GM12878 (cell line): ENCODE measurements at regions not wholly inside any gene's neighbourhood (a gene's known extent, or its start where the extent isn't known, plus 50 kb on each side); places are given as distances from the start of the nearest gene placed in this dataset.

Source experiments
- ATAC-seq: fragments of 200-7000 bp; cut with Tn5 transposase; 3 replicates; pipeline ENCODE4 v1.9.1; 2020; ENCODE audit warnings: mild to moderate bottlenecking, moderate library complexity
- BruUV-seq: library from RNA; stranded (reverse); fragments of 400-500 nt; replicated peaks from 2 replicates; lab custom pipeline; 2021; lab: Mats Ljungman, UMichigan
- CTCF ChIA-PET: fragments of 300-600 bp; sonication (Branson Sonifier 250); formaldehyde crosslinking; extraction: SDS; loops from one replicate; lab custom pipeline; 2021; ENCODE audit warnings: inconsistent platforms; lab: Yijun Ruan, JAX
- POLR2A ChIA-PET: fragments of 350-600 bp; formaldehyde crosslinking; extraction: SDS; loops from one replicate; lab custom pipeline; 2021; ENCODE audit warnings: inconsistent platforms; lab: Charles Lee
- RAD21 ChIA-PET: fragments of 300-600 bp; sonication (Branson Sonifier 250); formaldehyde crosslinking; loops from one replicate; lab custom pipeline; 2023; ENCODE audit warnings: antibody characterized with exemption; ENCODE audit not compliant: unreplicated experiment; lab: Charles Lee
- SMC1A ChIA-PET: fragments of 300-600 bp; sonication (Branson Sonifier 250); formaldehyde crosslinking; loops from one replicate; lab custom pipeline; 2023; ENCODE audit not compliant: unreplicated experiment, uncharacterized antibody; lab: Charles Lee
- DNase-seq: peaks from one replicate; pipeline ENCODE4 v3.0.0-alpha.2; 2011; ENCODE audit warnings: low read depth, low spot score
- FAIRE-seq: peaks from 3 replicates; lab custom pipeline; 2011; peaks lifted over from hg19 to GRCh38; lab: Jason Lieb, UNC
- H2AFZ ChIP-seq: 2 replicates; pipeline ENCODE4 v1.6.0; 2011; ENCODE audit warnings: low read depth, low read length, control low read depth; ENCODE audit not compliant: control insufficient read depth
- H3K27ac ChIP-seq: 2 replicates; pipeline ENCODE4 v1.5.1; 2011; ENCODE audit warnings: control low read depth; ENCODE audit not compliant: control insufficient read depth, insufficient read depth
- H3K27me3 ChIP-seq, 2 experiments: replicated peaks in 1 of 2; 2 replicates each; pipeline versions ENCODE4 v1.6.0 to v1.6.1; 2011; ENCODE audit warnings: low read length in 1 of 2; ENCODE audit not compliant: control insufficient read depth in 2 of 2, insufficient read depth in 2 of 2
- H3K36me3 ChIP-seq, 2 experiments: 2 replicates each; pipeline ENCODE4 v1.5.1; 2011; ENCODE audit warnings: low read length in 1 of 2; ENCODE audit not compliant: control insufficient read depth in 2 of 2, insufficient read depth in 2 of 2
- H3K4me1 ChIP-seq: 2 replicates; pipeline ENCODE4 v1.6.1; 2011; ENCODE audit warnings: mild to moderate bottlenecking, low read length, moderate library complexity, mixed read lengths; ENCODE audit not compliant: control insufficient read depth, insufficient read depth
- H3K4me2 ChIP-seq: 2 replicates; pipeline ENCODE4 v1.6.0; 2011; ENCODE audit warnings: control low read depth; ENCODE audit not compliant: control insufficient read depth, insufficient read depth
- H3K4me3 ChIP-seq: fragments of 200-600 bp; sonication (generic); 2 replicates; pipeline ENCODE4 v1.5.1; 2016
- H3K79me2 ChIP-seq: 2 replicates; pipeline ENCODE4 v1.6.0; 2011; ENCODE audit warnings: low read length; ENCODE audit not compliant: control insufficient read depth, insufficient read depth
- H3K9ac ChIP-seq: 2 replicates; pipeline ENCODE4 v1.8.0; 2011; ENCODE audit warnings: low read length, control low read depth, mixed read lengths; ENCODE audit not compliant: control insufficient read depth, insufficient read depth
- H3K9me3 ChIP-seq: replicated peaks from 3 replicates; pipeline ENCODE4 v1.5.1; 2011; ENCODE audit warnings: mild to moderate bottlenecking, low read length; ENCODE audit not compliant: control insufficient read depth, insufficient read depth
- H4K20me1 ChIP-seq: 2 replicates; pipeline ENCODE4 v1.6.0; 2011; ENCODE audit not compliant: control insufficient read depth, insufficient read depth
- RAD51 ChIP-seq: fragments of 450-650 bp; IDR thresholded peaks from 2 replicates; pipeline ENCODE4 v1.6.1; 2016; ENCODE audit warnings: moderate library complexity, mild to moderate bottlenecking, inconsistent platforms
- TCF12 ChIP-seq: IDR thresholded peaks from 2 replicates; pipeline ENCODE4 v1.6.1; 2011; ENCODE audit warnings: low read depth, mild to moderate bottlenecking, low read length
- ZBTB4 ChIP-seq: fragments of 450-650 bp; formaldehyde crosslinking; IDR thresholded peaks from 2 replicates; pipeline ENCODE4 v1.4.0; 2022; ENCODE audit warnings: mild to moderate bottlenecking, moderate library complexity
- WGBS: methylation state at CpG from one replicate; pipeline ENCODE4 v1.1.6; 2016; ENCODE audit warnings: low lambda C conversion rate; ENCODE audit not compliant: insufficient replicate concordance, insufficient coverage; ENCODE audit errors: missing lambda C conversion rate; 5-methylcytosine and 5-hydroxymethylcytosine counted together
- in situ Hi-C: fragments of 300-500 bp; cut with MboI; formaldehyde crosslinking; loops from 9 replicates; pipeline ENCODE4 v1.14.3; 2018; ENCODE audit warnings: mixed read lengths
- intact Hi-C: fragments of 100-400 bp; cut with micrococcal nuclease; formaldehyde crosslinking; loops from one replicate; pipeline ENCODE4 v1.14.2; 2022; ENCODE audit not compliant: unreplicated experiment
- TF ChIP-seq, protein P1 (sequence below): IDR thresholded peaks from 2 replicates; pipeline ENCODE4 v1.6.1; 2012; ENCODE audit warnings: low read depth, low read length, improper control_type of control experiment

DNA sequence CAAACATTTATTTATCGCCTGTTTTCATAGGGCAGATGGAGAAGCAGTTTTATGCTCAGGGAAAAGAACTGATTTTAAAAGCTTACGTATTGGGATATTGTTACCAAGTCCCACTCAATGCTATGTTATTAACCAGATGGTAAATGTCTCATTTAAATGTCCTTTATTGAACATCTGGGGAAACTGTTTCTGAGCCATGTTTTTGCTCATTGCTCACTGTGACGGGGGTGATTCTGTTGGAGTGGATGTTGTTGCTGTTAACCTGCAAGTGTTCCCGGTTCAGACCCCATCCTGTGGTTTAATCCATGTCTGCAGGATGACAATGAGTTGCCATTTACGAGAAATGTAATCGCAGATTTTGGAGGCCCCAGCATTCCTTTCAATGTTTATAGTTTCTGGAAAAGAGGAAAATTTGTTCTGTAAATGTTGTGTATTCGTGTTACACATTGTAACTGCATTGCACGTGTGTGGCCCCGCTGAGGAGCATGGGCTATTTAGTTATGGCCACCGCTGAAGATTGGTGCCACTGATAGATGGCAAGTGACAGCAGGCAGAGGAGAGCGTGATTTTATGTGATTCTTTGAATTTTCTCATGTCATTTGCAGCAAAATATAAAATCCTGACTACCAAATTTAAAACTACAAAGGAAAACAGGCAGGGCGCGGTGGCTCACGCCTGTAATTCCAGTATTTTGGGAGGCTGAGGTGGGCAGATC, 174.8 kb upstream of the COPS8 start:
- H3K27ac ChIP-seq = no peak overlapping the region
- DNase-seq = no peak
- no peaks in the 10 kb centered on the region for H3K4me1 ChIP-seq
- ChIA-PET CTCF (no interaction called here), SMC1A (no interaction called here), POLR2A (no interaction called here), RAD21 (no interaction called here)
- H3K4me2 ChIP-seq = no peak overlapping the region
- in situ Hi-C loops = no loop called here
- no peak overlapping the region for H2AFZ ChIP-seq
- no peak overlapping the region for H3K4me3 ChIP-seq
- no peak for ATAC-seq
- 56% methylated on average over 14 of the region's 14 CpGs for WGBS
- H4K20me1 ChIP-seq = no peaks in the 10 kb centered on the region
- H3K79me2 ChIP-seq = no peaks in the 10 kb centered on the region
- intact Hi-C loops = no loop called here
- peaks cover 0 to 2% of the 10 kb centered on the region in 2 experiments; a peak in 3 of 4 replicates for H3K27me3 ChIP-seq
- no peaks in the 10 kb centered on the region for H3K9me3 ChIP-seq
- no peak for TF ChIP-seq RAD51
- no peak for TF ChIP-seq TCF12
- no peak for TF ChIP-seq ZBTB4 (CRISPR knock-in tag)
- TF ChIP-seq, protein P1, sequence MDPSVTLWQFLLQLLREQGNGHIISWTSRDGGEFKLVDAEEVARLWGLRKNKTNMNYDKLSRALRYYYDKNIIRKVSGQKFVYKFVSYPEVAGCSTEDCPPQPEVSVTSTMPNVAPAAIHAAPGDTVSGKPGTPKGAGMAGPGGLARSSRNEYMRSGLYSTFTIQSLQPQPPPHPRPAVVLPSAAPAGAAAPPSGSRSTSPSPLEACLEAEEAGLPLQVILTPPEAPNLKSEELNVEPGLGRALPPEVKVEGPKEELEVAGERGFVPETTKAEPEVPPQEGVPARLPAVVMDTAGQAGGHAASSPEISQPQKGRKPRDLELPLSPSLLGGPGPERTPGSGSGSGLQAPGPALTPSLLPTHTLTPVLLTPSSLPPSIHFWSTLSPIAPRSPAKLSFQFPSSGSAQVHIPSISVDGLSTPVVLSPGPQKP = no peak
- BruUV-seq = no TSS peak
- no peak for FAIRE-seq
- no peaks in the 10 kb centered on the region for H3K36me3 ChIP-seq
- H3K9ac ChIP-seq = no peak overlapping the region
